Mesothelial cell of epicardium (in vitro differentiated cells): ENCODE measurements at regions not wholly inside any gene's neighbourhood (a gene's known extent, or its start where the extent isn't known, plus 50 kb on each side); places are given as distances from the start of the nearest gene placed in this dataset.

Experiments
- DNase-seq, 2 experiments: peaks; one replicate each; pipeline ENCODE4 v3.0.0; 2021; ENCODE audit warnings: low spot score in 2 of 2; ENCODE audit not compliant: unreplicated experiment in 2 of 2
- H3K27ac Mint-ChIP-seq: 2 replicates; pipeline ENCODE4 v1.8.0; 2021; ENCODE audit warnings: mixed read lengths
- H3K27me3 Mint-ChIP-seq: 2 replicates; pipeline ENCODE4 v1.8.0; 2021; ENCODE audit warnings: low read depth, mixed read lengths
- H3K36me3 Mint-ChIP-seq: 2 replicates; pipeline ENCODE4 v1.8.0; 2021; ENCODE audit warnings: mixed read lengths
- H3K4me1 Mint-ChIP-seq: 2 replicates; pipeline ENCODE4 v1.8.0; 2021; ENCODE audit warnings: mixed read lengths
- H3K4me3 Mint-ChIP-seq: 2 replicates; pipeline ENCODE4 v1.8.0; 2021; ENCODE audit warnings: mild to moderate bottlenecking, moderate library complexity, mixed read lengths
- H3K9me3 Mint-ChIP-seq: 2 replicates; pipeline ENCODE4 v1.8.0; 2021; ENCODE audit warnings: mixed read lengths
- TF ChIP-seq, protein P1 (sequence below): fragments of 200-600 bp; sonication (generic); IDR thresholded peaks from one replicate; pipeline ENCODE4 v1.5.0; 2021; ENCODE audit warnings: antibody characterized with exemption; ENCODE audit not compliant: unreplicated experiment

DNA sequence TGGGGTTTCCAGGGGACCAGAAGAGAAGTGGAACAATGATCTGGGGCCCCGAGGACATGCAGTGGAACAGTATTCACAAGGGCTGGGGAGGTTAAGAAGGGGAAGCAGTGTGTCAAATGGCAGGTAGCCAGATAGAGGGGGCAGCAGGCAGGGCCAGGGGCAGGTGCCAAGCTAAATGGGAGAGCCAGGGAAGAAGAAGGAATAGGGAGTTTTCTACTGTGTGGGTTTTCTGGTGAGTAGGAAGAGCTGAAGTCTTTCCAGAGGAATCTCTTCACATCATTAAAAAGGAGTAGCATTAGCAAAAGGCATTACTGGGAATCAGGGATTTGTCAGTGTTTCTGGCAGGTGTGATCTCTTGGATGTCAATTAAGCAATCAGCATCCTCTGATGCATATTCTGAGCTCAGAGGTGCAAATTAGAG is 55.8 kb downstream of the IRAG1 start:
- peaks cover 26% of the 10 kb centered on the region for H3K4me1 Mint-ChIP-seq
- no peak overlapping the region for H3K4me3 Mint-ChIP-seq
- H3K27me3 Mint-ChIP-seq = no peaks in the 10 kb centered on the region
- TF ChIP-seq, protein P1, sequence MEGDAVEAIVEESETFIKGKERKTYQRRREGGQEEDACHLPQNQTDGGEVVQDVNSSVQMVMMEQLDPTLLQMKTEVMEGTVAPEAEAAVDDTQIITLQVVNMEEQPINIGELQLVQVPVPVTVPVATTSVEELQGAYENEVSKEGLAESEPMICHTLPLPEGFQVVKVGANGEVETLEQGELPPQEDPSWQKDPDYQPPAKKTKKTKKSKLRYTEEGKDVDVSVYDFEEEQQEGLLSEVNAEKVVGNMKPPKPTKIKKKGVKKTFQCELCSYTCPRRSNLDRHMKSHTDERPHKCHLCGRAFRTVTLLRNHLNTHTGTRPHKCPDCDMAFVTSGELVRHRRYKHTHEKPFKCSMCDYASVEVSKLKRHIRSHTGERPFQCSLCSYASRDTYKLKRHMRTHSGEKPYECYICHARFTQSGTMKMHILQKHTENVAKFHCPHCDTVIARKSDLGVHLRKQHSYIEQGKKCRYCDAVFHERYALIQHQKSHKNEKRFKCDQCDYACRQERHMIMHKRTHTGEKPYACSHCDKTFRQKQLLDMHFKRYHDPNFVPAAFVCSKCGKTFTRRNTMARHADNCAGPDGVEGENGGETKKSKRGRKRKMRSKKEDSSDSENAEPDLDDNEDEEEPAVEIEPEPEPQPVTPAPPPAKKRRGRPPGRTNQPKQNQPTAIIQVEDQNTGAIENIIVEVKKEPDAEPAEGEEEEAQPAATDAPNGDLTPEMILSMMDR = no peak
- no peaks in the 10 kb centered on the region for H3K9me3 Mint-ChIP-seq
- peak overlapping the region; percentile 13 for H3K27ac Mint-ChIP-seq
- DNase-seq = no peak
- peaks cover under 1% of the 10 kb centered on the region for H3K36me3 Mint-ChIP-seq

GRCh38 chr11:10634407-10634806 is 59.1 kb downstream of the IRAG1 start:
- no peak overlapping the region for H3K4me3 Mint-ChIP-seq
- H3K36me3 Mint-ChIP-seq = peaks cover 10% of the 10 kb centered on the region
- no peak for DNase-seq
- H3K27me3 Mint-ChIP-seq = no peaks in the 10 kb centered on the region
- TF ChIP-seq, protein P1 = no peak
- H3K27ac Mint-ChIP-seq = no peak overlapping the region
- H3K9me3 Mint-ChIP-seq = no peaks in the 10 kb centered on the region
- H3K4me1 Mint-ChIP-seq = peaks cover 18% of the 10 kb centered on the region

GRCh38 chr11:10633261-10633660 is 60.3 kb downstream of the IRAG1 start:
- Mint-ChIP-seq H3K27me3 (no peaks in the 10 kb centered on the region), H3K4me1 (peaks cover 12% of the 10 kb centered on the region), H3K36me3 (peaks cover 10% of the 10 kb centered on the region), H3K4me3 (no peak overlapping the region), H3K9me3 (no peaks in the 10 kb centered on the region), H3K27ac (peak overlapping the region; percentile 50)
- TF ChIP-seq, protein P1 = no peak
- peak in 1 of 2 experiments; percentile 34 for DNase-seq

GRCh38 chr11:10632483-10632882 is 61.1 kb downstream of the IRAG1 start:
- no peak overlapping the region for H3K4me3 Mint-ChIP-seq
- no peaks in the 10 kb centered on the region for H3K9me3 Mint-ChIP-seq
- no peak overlapping the region for H3K27ac Mint-ChIP-seq
- no peak for DNase-seq
- H3K27me3 Mint-ChIP-seq = no peaks in the 10 kb centered on the region
- TF ChIP-seq, protein P1 = no peak
- H3K36me3 Mint-ChIP-seq = peaks cover 10% of the 10 kb centered on the region
- peaks cover 5% of the 10 kb centered on the region for H3K4me1 Mint-ChIP-seq

DNA sequence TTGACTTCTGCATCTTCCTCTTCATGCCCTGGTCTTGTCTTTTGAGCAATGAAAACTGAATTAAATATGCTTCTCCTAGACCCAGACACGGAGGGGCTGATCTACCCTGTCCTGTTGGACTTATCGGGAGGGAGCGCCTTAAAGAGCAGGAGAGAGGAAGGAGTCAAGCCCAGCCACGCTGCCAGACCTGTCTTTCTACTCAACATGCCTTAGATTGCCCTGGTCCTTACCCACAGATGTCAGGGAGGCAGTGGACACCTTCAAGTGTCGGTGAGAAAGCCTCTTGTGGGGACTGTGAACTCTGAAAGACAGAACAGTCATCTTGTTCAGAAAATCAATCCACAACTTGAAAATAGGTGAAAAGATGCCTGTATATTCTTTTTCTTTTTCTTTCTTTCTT is 61.8 kb downstream of the IRAG1 start:
- TF ChIP-seq, protein P1 = no peak
- Mint-ChIP-seq H3K4me1 (peaks cover 5% of the 10 kb centered on the region), H3K36me3 (peaks cover 10% of the 10 kb centered on the region), H3K27me3 (no peaks in the 10 kb centered on the region), H3K9me3 (no peaks in the 10 kb centered on the region), H3K27ac (no peak overlapping the region), H3K4me3 (no peak overlapping the region)
- peak in 1 of 2 experiments; percentile 20 for DNase-seq
